Astrocyte (in vitro differentiated cells and primary cell): ENCODE measurements at regions not wholly inside any gene's neighbourhood (a gene's known extent, or its start where the extent isn't known, plus 50 kb on each side); places are given as distances from the start of the nearest gene placed in this dataset.

Experiments used
- EZH2 ChIP-seq: IDR thresholded peaks from 2 replicates; pipeline ENCODE4 v1.6.1; 2012; ENCODE audit warnings: mild to moderate bottlenecking, low read length, inconsistent platforms; ENCODE audit not compliant: insufficient read depth
- TF ChIP-seq, protein P1 (sequence below): IDR thresholded peaks from 2 replicates; pipeline ENCODE4 v1.5.1; 2011; ENCODE audit warnings: low read depth, mild to moderate bottlenecking, inconsistent platforms, low read length, moderate library complexity; ENCODE audit not compliant: insufficient read depth

DNA sequence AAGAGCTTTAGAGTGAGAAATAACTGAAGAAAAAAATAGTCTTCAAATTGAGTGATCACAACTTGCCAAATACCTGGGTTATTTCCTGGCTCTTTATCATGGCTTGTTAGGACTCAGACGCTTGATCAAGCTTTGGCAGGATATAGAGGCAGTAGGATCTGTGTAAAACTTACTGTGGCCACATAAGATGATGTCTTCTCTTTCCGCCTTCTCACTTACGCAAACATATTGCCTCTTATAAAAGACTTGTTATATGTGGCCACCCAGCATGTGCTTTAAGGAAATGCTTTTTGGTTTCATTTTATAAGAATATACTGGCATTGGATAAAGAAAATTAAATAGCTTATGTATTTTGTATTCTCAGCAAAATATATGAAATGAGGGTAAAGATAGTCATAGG lies 101.8 kb upstream of the AKIRIN2 start:
- TF ChIP-seq, protein P1, sequence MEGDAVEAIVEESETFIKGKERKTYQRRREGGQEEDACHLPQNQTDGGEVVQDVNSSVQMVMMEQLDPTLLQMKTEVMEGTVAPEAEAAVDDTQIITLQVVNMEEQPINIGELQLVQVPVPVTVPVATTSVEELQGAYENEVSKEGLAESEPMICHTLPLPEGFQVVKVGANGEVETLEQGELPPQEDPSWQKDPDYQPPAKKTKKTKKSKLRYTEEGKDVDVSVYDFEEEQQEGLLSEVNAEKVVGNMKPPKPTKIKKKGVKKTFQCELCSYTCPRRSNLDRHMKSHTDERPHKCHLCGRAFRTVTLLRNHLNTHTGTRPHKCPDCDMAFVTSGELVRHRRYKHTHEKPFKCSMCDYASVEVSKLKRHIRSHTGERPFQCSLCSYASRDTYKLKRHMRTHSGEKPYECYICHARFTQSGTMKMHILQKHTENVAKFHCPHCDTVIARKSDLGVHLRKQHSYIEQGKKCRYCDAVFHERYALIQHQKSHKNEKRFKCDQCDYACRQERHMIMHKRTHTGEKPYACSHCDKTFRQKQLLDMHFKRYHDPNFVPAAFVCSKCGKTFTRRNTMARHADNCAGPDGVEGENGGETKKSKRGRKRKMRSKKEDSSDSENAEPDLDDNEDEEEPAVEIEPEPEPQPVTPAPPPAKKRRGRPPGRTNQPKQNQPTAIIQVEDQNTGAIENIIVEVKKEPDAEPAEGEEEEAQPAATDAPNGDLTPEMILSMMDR: no peak
- no peak for TF ChIP-seq EZH2
